IMR-90 (cell line): ENCODE measurements at regions not wholly inside any gene's neighbourhood (a gene's known extent, or its start where the extent isn't known, plus 50 kb on each side); places are given as distances from the start of the nearest gene placed in this dataset.

ENCODE experiments used
- ATAC-seq: fragments of 200-7000 bp; cut with Tn5 transposase; 2 replicates; pipeline ENCODE4 v1.9.1; 2020; ENCODE audit warnings: low read depth, mild to moderate bottlenecking, moderate library complexity
- BruUV-seq: library from RNA; stranded (reverse); fragments of 400-500 nt; replicated peaks from 2 replicates; lab custom pipeline; 2021; lab: Mats Ljungman, UMichigan
- CTCF ChIA-PET: fragments of 300-600 bp; formaldehyde crosslinking; extraction: SDS; loops from one replicate; lab custom pipeline; 2021; ENCODE audit warnings: antibody characterized with exemption; lab: Yijun Ruan, JAX
- POLR2A ChIA-PET: fragments of 300-600 bp; sonication (Branson Sonifier 250); formaldehyde crosslinking; loops from one replicate; lab custom pipeline; 2022; ENCODE audit warnings: antibody characterized with exemption; ENCODE audit not compliant: unreplicated experiment; lab: Charles Lee
- DNase-seq: peaks from one replicate; pipeline ENCODE4 v3.0.0; 2013
- H2AFZ ChIP-seq: replicated peaks from 2 replicates; pipeline ENCODE3; 2013; ENCODE audit warnings: low read length, mild to moderate bottlenecking; ENCODE audit not compliant: poor library complexity
- H2AK5ac ChIP-seq: 2 replicates; pipeline ENCODE4 v1.6.1; 2013; ENCODE audit warnings: low read depth, low read length, inconsistent platforms
- H2AK9ac ChIP-seq: replicated peaks from 2 replicates; pipeline ENCODE3; 2013; ENCODE audit warnings: mild to moderate bottlenecking, low read depth, low read length, moderate library complexity; ENCODE audit not compliant: poor library complexity
- H2BK120ac ChIP-seq: 2 replicates; pipeline ENCODE4 v1.6.1; 2013; ENCODE audit warnings: low read depth, low read length, inconsistent platforms
- H2BK15ac ChIP-seq: 3 replicates; pipeline ENCODE4 v1.6.1; 2013; ENCODE audit warnings: low read depth, low read length, inconsistent platforms
- H2BK20ac ChIP-seq: 2 replicates; pipeline ENCODE4 v1.6.1; 2013; ENCODE audit warnings: low read depth, mild to moderate bottlenecking, inconsistent platforms, low read length, moderate library complexity
- H2BK5ac ChIP-seq: 2 replicates; pipeline ENCODE4 v1.6.1; 2013; ENCODE audit warnings: mild to moderate bottlenecking, low read depth, low read length, inconsistent platforms; ENCODE audit not compliant: poor library complexity, severe bottlenecking
- H3K14ac ChIP-seq: replicated peaks from 2 replicates; pipeline ENCODE4 v1.6.1; 2013; ENCODE audit warnings: low read depth, low read length, inconsistent platforms
- H3K18ac ChIP-seq: 2 replicates; pipeline ENCODE4 v1.6.1; 2013; ENCODE audit warnings: low read depth, low read length, control low read depth
- H3K23ac ChIP-seq: 2 replicates; pipeline ENCODE4 v1.6.1; 2013; ENCODE audit warnings: low read depth, low read length, inconsistent platforms
- H3K27ac ChIP-seq: 2 replicates; pipeline ENCODE4 v1.5.1; 2013; ENCODE audit warnings: mild to moderate bottlenecking, control low read depth, low read length; ENCODE audit not compliant: insufficient read depth
- H3K27me3 ChIP-seq: 2 replicates; pipeline ENCODE4 v1.6.1; 2013; ENCODE audit warnings: low read length; ENCODE audit not compliant: control insufficient read depth, insufficient read depth
- H3K36me3 ChIP-seq: 2 replicates; pipeline ENCODE4 v1.6.1; 2013; ENCODE audit warnings: low read length, mixed read lengths; ENCODE audit not compliant: control insufficient read depth, insufficient read depth
- H3K4ac ChIP-seq: 2 replicates; pipeline ENCODE4 v1.6.1; 2013; ENCODE audit warnings: low read depth, low read length, inconsistent platforms
- H3K4me1 ChIP-seq: 2 replicates; pipeline ENCODE4 v1.6.1; 2013; ENCODE audit warnings: low read length, mixed read lengths; ENCODE audit not compliant: control insufficient read depth, insufficient read depth
- H3K4me2 ChIP-seq: 2 replicates; pipeline ENCODE4 v1.6.1; 2013; ENCODE audit warnings: low read depth, mild to moderate bottlenecking, control low read depth, low read length, moderate library complexity
- H3K4me3 ChIP-seq: 2 replicates; pipeline ENCODE4 v1.5.1; 2013; ENCODE audit warnings: low read depth, mild to moderate bottlenecking, control low read depth, low read length, moderate library complexity; ENCODE audit not compliant: insufficient read depth
- H3K56ac ChIP-seq: 2 replicates; pipeline ENCODE4 v1.6.1; 2013; ENCODE audit warnings: low read length, inconsistent platforms; ENCODE audit not compliant: insufficient read depth; ENCODE audit errors: extremely low read depth
- H3K79me1 ChIP-seq, 2 experiments: 2 replicates each; pipeline ENCODE4 v1.6.1; 2013; ENCODE audit warnings: low read length in 2 of 2, inconsistent platforms in 1 of 2, low read depth in 1 of 2
- H3K9ac ChIP-seq: 2 replicates; pipeline ENCODE4 v1.6.1; 2013; ENCODE audit warnings: low read depth, low read length, control low read depth
- H3K9me1 ChIP-seq: 2 replicates; pipeline ENCODE4 v1.6.1; 2013; ENCODE audit warnings: low read length, inconsistent platforms; ENCODE audit not compliant: insufficient read depth
- H3K9me3 ChIP-seq: 2 replicates; pipeline ENCODE4 v1.6.1; 2013; ENCODE audit warnings: low read length; ENCODE audit not compliant: control insufficient read depth, insufficient read depth
- H4K20me1 ChIP-seq: 2 replicates; pipeline ENCODE4 v1.6.1; 2013; ENCODE audit warnings: low read length, inconsistent platforms; ENCODE audit not compliant: insufficient read depth
- H4K5ac ChIP-seq: 2 replicates; pipeline ENCODE4 v1.6.1; 2013; ENCODE audit warnings: mild to moderate bottlenecking, low read depth, low read length, control low read depth
- H4K8ac ChIP-seq, 2 experiments: 2 replicates each; pipeline ENCODE4 v1.6.1; 2013; ENCODE audit warnings: low read depth in 2 of 2, low read length in 2 of 2, control low read depth in 1 of 2, inconsistent platforms in 1 of 2
- H4K91ac ChIP-seq: 2 replicates; pipeline ENCODE4 v1.6.1; 2013; ENCODE audit warnings: low read depth, low read length, inconsistent platforms; ENCODE audit not compliant: insufficient read depth
- BHLHE40 ChIP-seq: fragments of 150-350 bp; IDR thresholded peaks from 2 replicates; pipeline ENCODE4 v1.6.1; 2016; ENCODE audit warnings: mild to moderate bottlenecking, low read depth, low read length
- CEBPB ChIP-seq: IDR thresholded peaks from 2 replicates; pipeline ENCODE4 v1.6.1; 2012; ENCODE audit warnings: low read depth, low read length, improper control_type of control experiment
- CHD1 ChIP-seq: IDR thresholded peaks from 2 replicates; pipeline ENCODE4 v1.6.1; 2012; ENCODE audit warnings: low read depth, low read length, improper control_type of control experiment
- FOS ChIP-seq: fragments of 150-350 bp; IDR thresholded peaks from 2 replicates; pipeline ENCODE4 v1.6.1; 2016; ENCODE audit warnings: low read depth, low read length
- MAZ ChIP-seq: IDR thresholded peaks from 2 replicates; pipeline ENCODE4 v1.6.1; 2012; ENCODE audit warnings: low read depth, mild to moderate bottlenecking, low read length, improper control_type of control experiment, moderate library complexity, borderline replicate concordance
- MXI1 ChIP-seq: IDR thresholded peaks from 2 replicates; pipeline ENCODE4 v1.6.1; 2012; ENCODE audit warnings: low read depth, mild to moderate bottlenecking, low read length, moderate library complexity, borderline replicate concordance
- NFE2L2 ChIP-seq: fragments of 150-350 bp; IDR thresholded peaks from 2 replicates; pipeline ENCODE4 v1.6.1; 2016; ENCODE audit warnings: low read depth, mild to moderate bottlenecking, low read length
- POLR2A ChIP-seq: IDR thresholded peaks from 2 replicates; pipeline ENCODE4 v1.6.1; 2012; ENCODE audit warnings: mild to moderate bottlenecking, low read depth, low read length
- RAD21 ChIP-seq: IDR thresholded peaks from 2 replicates; pipeline ENCODE4 v1.6.1; 2012; ENCODE audit warnings: low read length, improper control_type of control experiment
- RFX5 ChIP-seq: IDR thresholded peaks from 2 replicates; pipeline ENCODE4 v1.8.0; 2012; ENCODE audit warnings: low read depth, mild to moderate bottlenecking, low read length, moderate library complexity
- SMC3 ChIP-seq: fragments of 150-350 bp; IDR thresholded peaks from 2 replicates; pipeline ENCODE4 v1.6.1; 2016; ENCODE audit warnings: low read depth, mild to moderate bottlenecking, antibody characterized with exemption, low read length, moderate library complexity
- WGBS, 2 experiments: methylation state at CpG; one replicate each; pipeline versions ENCODE4 v1.1.5 to v1.1.7; 2013; ENCODE audit warnings: missing lambda C conversion rate in 2 of 2; ENCODE audit not compliant: insufficient read length in 1 of 2; ENCODE audit errors: extremely low coverage in 2 of 2; 5-methylcytosine and 5-hydroxymethylcytosine counted together
- dilution Hi-C: fragments of 300-500 bp; cut with HindIII; formaldehyde crosslinking; loops from one replicate; pipeline ENCODE4 v1.14.3; 2018; ENCODE audit warnings: low sequenced_read_pairs; ENCODE audit not compliant: unreplicated experiment
- in situ Hi-C: fragments of 300-500 bp; cut with MboI; formaldehyde crosslinking; loops from 3 replicates; pipeline ENCODE4 v1.14.3; 2019; ENCODE audit warnings: low sequenced_read_pairs, inconsistent platforms, mixed read lengths
- intact Hi-C: fragments of 100-400 bp; cut with micrococcal nuclease; formaldehyde crosslinking; loops from 2 replicates; pipeline ENCODE4 v1.10.0; 2022
- TF ChIP-seq, protein P1 (sequence below): fragments of 150-350 bp; IDR thresholded peaks from 2 replicates; pipeline ENCODE4 v1.6.1; 2016; ENCODE audit warnings: low read depth, mild to moderate bottlenecking, low read length, moderate library complexity, borderline replicate concordance
- TF ChIP-seq, protein P2 (sequence below): conservative IDR thresholded peaks from 2 replicates; pipeline ENCODE4 v1.5.1; 2012; ENCODE audit warnings: mild to moderate bottlenecking, low read depth, low read length, improper control_type of control experiment
- TF ChIP-seq, protein P3 (sequence below): fragments of 150-350 bp; IDR thresholded peaks from 2 replicates; pipeline ENCODE4 v1.6.1; 2017; ENCODE audit warnings: mild to moderate bottlenecking, antibody characterized with exemption, low read length, low read depth

DNA sequence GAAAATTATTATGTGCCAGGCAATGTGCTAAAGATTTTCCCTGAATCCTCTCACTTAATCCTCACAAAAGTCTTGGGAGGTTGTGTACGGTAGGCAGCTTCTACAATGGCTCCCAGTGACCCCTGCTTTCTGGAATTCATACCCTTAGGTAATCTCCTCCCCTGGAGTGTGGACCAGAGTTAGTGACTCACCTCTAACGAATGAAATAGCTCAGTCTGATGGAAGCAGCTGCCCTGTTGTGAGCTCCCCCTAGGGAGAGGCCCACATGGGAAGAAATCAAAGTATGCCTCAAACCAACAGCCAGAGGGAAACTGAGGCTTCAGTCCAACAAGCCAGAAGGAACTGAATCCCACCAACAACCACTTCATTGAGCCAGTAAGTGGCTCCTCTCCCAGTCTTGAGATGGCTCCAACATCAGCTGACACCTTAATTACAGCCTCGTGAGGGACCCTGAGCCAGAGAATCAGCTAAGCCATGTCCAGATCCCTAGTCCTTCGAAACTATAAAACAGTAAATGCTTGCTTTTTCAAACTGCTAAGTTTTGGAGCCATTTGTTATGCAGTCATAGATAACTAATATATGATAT is 98.9 kb upstream of the ISX start:
- Histone ChIP-seq H3K4me3 (no peak overlapping the region), H2BK15ac (no peak overlapping the region), H4K5ac (no peak overlapping the region), H2AK9ac (no peak overlapping the region), H2AK5ac (no peak overlapping the region), H3K23ac (no peak overlapping the region), H3K4me2 (no peak overlapping the region), H3K4ac (no peak overlapping the region), H4K91ac (no peak overlapping the region), H4K8ac (no peak overlapping the region), H2BK120ac (no peak overlapping the region), H3K27me3 (no peaks in the 10 kb centered on the region), H3K9me1 (no peaks in the 10 kb centered on the region), H2AFZ (no peak overlapping the region), H4K20me1 (no peaks in the 10 kb centered on the region), H3K56ac (no peak overlapping the region), H3K79me1 (no peaks in the 10 kb centered on the region), H2BK20ac (no peak overlapping the region), H3K9ac (no peak overlapping the region), H3K18ac (no peak overlapping the region), H3K9me3 (peaks cover 29% of the 10 kb centered on the region), H3K27ac (no peak overlapping the region), H3K36me3 (no peaks in the 10 kb centered on the region), H2BK5ac (no peak overlapping the region), H3K14ac (no peak overlapping the region), H3K4me1 (no peaks in the 10 kb centered on the region)
- no peak for DNase-seq
- POLR2A ChIA-PET, result no interaction called here
- ATAC-seq, result no peak
- in situ Hi-C loops, result loop anchor here (10.0 kb wide), 1 partner anchor 58 kb away; no protein-coding TSS in a partner anchor
- CTCF ChIA-PET, result no interaction called here
- intact Hi-C loops, result no loop called here
- no TSS peak for BruUV-seq
- TF ChIP-seq NFE2L2 (no peak), CHD1 (no peak), SMC3 (no peak), MAZ (no peak), POLR2A (no peak), RFX5 (no peak), BHLHE40 (no peak), MXI1 (no peak), CEBPB (no peak), RAD21 (no peak), FOS (no peak)
- TF ChIP-seq, protein P1, sequence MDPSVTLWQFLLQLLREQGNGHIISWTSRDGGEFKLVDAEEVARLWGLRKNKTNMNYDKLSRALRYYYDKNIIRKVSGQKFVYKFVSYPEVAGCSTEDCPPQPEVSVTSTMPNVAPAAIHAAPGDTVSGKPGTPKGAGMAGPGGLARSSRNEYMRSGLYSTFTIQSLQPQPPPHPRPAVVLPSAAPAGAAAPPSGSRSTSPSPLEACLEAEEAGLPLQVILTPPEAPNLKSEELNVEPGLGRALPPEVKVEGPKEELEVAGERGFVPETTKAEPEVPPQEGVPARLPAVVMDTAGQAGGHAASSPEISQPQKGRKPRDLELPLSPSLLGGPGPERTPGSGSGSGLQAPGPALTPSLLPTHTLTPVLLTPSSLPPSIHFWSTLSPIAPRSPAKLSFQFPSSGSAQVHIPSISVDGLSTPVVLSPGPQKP, result no peak
- TF ChIP-seq, protein P2, sequence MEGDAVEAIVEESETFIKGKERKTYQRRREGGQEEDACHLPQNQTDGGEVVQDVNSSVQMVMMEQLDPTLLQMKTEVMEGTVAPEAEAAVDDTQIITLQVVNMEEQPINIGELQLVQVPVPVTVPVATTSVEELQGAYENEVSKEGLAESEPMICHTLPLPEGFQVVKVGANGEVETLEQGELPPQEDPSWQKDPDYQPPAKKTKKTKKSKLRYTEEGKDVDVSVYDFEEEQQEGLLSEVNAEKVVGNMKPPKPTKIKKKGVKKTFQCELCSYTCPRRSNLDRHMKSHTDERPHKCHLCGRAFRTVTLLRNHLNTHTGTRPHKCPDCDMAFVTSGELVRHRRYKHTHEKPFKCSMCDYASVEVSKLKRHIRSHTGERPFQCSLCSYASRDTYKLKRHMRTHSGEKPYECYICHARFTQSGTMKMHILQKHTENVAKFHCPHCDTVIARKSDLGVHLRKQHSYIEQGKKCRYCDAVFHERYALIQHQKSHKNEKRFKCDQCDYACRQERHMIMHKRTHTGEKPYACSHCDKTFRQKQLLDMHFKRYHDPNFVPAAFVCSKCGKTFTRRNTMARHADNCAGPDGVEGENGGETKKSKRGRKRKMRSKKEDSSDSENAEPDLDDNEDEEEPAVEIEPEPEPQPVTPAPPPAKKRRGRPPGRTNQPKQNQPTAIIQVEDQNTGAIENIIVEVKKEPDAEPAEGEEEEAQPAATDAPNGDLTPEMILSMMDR, result no peak
- TF ChIP-seq, protein P3, sequence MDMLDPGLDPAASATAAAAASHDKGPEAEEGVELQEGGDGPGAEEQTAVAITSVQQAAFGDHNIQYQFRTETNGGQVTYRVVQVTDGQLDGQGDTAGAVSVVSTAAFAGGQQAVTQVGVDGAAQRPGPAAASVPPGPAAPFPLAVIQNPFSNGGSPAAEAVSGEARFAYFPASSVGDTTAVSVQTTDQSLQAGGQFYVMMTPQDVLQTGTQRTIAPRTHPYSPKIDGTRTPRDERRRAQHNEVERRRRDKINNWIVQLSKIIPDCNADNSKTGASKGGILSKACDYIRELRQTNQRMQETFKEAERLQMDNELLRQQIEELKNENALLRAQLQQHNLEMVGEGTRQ, result no peak
- dilution Hi-C loops, result no loop called here
- WGBS, 2 experiments, result no CpG with 5 or more reads among the region's 4 CpGs
